ENCODE measurements at regions not wholly inside any gene's neighbourhood (a gene's known extent, or its start where the extent isn't known, plus 50 kb on each side); places are given as distances from the start of the nearest gene placed in this dataset.

DNA sequence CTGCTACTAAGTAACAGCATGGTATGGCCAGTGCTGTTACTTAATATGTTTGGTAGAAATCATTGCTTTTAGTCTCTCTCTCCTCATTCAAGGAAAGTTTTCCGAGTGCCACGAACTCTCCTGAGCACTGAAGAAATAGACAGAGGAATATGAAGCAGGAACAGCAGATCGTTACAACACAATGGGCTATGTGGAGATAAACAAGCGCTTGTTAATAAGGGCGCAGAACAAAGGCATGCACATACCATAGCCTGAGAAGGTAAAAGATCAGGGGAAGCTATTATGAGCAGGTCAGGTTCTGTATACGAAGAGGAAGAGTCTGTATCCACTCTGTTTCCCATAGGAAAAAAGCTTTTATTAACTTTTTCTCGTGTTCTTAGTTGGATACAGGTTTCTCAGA is 156.2 kb upstream of the CPNE8 start:
- no peak for DNase-seq (ENCODE audit: low spot score in 2 of 2)

DNA sequence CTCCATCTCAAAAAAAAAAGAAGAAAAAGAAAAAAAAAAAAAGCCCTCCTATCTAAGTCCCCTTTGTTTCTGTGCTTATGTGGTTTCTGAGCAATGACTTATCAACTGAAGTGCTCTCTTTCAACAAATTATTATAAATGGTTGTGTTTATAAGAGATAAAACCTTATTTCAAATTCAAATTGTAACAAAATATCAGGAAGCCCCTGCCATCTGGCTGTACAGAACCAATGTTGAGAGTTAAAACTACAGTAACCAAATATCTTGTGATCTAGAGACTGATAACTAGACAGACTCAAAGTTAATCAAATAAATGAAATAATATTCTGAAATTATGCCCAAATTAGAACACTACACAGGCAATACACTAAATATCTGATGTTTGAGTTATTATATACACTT is 143.0 kb upstream of the CPNE8 start:
- FAIRE-seq (no peak), DNase-seq (ENCODE audit: low spot score in 2 of 2) (no peak)

More for the DNA sequence above, 156.2 kb upstream of the CPNE8 start:
- no peak for FAIRE-seq

DNA sequence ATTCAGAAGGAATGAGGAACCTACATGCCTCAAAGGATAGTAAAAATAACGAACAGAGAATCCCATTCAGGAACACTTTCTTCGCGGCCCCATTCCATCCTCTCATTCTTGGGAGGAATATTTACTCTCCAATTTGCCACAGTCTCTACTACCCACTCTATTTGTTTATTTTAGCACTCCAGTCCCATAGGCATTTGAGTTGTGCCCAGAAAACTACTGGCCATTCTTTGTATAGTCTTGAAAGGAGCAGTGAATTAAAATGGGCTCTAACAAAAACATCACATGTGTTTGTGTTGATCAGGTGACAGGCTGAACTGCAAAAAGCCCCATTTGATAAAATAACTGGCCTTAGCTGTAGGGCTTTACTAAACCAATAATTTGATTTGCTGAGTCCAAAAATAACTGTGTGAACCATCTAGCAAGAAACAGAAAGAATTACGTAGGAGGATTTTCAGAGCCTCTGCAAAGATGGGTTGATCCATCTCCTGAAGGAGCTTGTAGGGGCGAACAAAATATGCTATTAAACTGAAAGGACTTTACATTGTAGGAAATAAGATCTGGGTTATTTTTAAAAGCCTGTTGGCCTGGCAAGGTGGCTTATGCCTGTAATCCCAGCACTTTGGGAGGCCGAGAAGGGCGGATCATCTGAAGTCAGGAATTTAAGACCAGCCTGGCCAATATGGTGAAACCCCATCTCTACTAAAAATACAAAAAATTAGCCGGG is 142.3 kb upstream of the CPNE8 start:
- DNase-seq (ENCODE audit: low spot score in 2 of 2) (no peak), FAIRE-seq (no peak)

DNA sequence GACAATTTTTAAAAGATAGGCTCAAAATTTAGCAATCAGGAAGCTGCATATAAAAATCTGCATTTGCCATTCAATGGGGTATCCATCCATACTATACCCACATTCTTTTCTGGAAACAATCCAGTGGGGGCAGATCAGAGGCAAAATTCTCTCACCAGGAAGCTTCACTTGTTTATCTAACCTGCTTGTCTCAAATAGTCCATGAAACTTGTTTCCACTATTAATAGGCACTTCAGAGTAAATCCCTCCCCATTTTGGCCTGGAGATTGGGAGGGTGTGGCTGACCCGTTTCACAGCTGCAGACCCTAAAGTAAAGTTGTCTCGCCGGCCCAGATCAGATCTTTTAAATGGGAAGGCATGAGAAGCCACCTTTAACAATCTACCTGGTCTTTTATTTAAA is 139.4 kb upstream of the CPNE8 start:
- no peak for DNase-seq (ENCODE audit: low spot score in 2 of 2)
- FAIRE-seq = no peak

DNA sequence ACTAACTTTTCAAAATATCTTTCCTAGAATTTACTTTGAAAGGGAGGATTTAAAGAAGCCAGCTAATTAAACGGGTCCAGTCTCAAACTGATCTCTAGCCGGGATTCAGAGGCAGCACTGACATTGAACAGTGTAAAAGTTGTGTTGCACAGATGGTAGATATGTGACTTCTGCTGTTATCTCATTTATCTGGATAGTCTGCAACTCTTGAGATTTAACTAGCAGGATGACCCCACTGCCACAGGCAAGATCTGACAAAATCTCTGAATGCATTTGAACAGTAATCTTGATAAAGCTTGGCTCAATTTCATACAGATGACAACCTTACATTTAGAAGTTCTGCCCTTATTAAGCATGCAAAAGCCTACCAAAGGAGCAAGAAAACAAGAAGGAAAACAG is 138.0 kb upstream of the CPNE8 start:
- DNase-seq (ENCODE audit: low spot score in 2 of 2) (no peak), FAIRE-seq (no peak)

DNA sequence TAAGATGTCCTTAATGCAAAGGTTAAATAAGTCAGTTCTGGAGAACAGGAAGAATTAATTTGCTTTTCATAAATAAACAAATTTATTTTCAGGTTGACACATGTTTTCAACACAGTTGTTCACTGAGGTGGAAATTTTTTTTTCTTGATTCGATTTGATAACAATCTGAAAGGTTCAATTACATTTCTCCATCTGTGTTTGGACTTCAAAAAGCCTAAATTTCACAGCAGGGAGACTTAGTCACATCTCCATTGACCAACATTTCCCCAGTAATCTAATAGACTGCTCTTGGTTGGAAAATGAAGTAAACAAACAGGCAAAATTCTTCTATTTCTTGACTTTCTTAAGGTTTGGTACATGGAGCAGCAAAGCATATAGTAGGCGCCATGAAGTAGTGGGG is 134.9 kb upstream of the CPNE8 start:
- no peak for FAIRE-seq
- DNase-seq (ENCODE audit: low spot score in 2 of 2) = no peak

DNA sequence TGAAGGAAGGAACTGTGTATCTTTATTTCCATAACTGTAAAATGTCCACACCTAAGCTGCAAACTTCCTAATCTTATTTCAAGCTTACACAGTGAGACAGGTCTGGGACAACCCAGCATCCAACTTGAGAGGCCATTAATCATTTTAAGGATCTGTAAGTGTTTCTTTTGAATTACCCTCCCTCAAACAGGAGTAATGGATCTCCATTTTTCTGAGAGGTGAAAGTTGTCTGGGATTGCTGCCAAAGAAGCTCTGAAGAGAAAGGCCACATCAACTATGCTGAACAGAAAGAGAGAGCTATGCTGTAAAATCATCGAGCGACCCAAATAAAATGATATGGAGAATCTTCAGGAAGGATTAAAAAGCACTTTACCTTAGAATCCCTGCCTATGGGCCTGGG is 131.7 kb upstream of the CPNE8 start:
- FAIRE-seq = no peak
- DNase-seq (ENCODE audit: low spot score in 2 of 2) = no peak

DNA sequence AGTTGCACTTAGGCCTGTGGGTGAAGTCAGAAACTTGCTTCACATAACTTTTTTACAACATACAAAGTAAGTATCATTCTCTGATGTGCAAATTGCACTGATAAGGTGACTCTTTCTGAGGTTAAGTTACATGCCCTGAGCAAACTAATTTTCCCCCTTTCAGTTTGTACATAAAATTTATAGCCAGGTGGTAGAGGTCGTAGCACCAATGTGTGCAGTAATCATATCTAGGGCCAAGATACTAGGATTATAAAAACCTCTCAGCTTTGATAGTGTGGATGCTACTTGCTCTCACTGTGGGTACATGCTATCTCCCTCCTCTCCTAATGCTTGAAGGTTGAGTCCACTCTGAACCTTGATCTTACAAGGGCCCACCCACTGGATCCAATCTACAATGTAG is 130.7 kb upstream of the CPNE8 start:
- DNase-seq (ENCODE audit: low spot score in 2 of 2) (no peak), FAIRE-seq (no peak)

DNA sequence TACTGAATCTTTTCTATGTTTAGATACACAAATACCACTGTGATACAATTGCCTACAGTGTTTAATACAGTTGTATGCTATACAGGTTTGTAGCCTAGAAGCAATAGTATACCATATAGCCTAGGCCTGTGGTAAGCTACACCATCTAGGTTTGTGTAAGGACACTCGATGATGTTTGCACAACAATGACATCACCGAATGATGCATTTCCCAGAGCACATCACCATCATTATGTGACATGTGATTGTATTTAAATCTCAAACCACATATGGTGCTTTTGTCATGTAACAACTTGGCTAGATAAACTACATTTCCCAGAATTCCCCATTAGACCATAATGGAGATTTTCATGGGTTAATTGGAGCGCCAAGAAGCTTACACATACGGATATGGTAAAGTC is 128.4 kb upstream of the CPNE8 start:
- DNase-seq (ENCODE audit: low spot score in 2 of 2) (no peak), FAIRE-seq (no peak)

DNA sequence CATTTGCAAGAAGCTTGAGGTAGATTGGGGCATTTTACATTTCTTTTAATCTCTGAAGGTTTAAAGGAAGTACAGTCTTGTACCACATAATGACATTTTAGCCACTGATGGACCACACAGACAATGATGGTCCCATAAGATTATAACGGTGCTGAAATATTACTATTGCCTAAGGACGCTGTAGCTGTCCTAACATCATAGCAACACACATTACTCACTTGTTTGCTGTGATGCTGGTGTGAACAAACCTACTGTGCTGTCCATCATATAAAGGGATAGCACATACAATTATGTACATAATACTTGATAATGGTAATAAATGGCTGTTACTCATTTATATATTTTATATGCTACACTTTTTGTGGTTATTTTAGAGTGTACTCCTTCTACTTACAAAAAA is 127.1 kb upstream of the CPNE8 start:
- DNase-seq (ENCODE audit: low spot score in 2 of 2) (no peak), FAIRE-seq (no peak)

DNA sequence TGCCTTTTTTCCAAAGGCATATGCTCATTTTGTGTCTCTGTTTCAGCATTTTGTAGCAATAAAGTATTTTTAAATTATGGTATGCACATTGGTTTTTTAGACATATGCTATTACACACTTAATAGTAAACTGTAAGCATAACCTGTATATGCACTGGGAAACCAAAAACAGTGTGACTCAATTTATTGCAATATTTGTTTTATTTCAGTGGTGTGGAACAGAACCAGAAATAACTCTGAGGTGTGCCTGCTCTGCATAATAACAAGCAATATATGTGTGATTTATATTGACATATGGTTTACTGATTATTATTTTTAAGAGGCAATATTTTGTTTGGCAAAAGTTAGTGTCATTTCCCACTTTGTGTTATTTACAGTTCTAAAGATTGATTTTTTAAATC is 126.6 kb upstream of the CPNE8 start:
- FAIRE-seq (no peak), DNase-seq (ENCODE audit: low spot score in 2 of 2) (no peak)

DNA sequence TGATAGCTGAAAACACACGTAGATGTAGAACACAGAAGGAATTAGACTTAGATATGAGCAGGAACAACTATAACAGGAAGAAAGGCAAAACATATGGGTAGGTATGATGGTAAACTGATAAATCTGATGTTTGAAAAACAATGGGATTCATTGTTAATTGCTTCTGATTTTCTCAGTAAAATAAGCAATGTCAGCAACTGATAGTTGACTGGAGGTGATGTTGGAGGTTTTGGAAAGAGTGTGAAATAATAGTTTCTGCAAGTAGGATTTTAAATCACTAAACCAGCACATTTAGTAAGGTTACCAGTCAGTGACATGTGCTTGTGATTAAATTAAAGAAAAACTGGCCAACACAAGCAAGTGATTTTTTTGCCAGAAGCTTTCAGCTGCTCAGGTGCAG is 123.0 kb upstream of the CPNE8 start:
- DNase-seq (ENCODE audit: low spot score in 2 of 2) (no peak), FAIRE-seq (no peak)

DNA sequence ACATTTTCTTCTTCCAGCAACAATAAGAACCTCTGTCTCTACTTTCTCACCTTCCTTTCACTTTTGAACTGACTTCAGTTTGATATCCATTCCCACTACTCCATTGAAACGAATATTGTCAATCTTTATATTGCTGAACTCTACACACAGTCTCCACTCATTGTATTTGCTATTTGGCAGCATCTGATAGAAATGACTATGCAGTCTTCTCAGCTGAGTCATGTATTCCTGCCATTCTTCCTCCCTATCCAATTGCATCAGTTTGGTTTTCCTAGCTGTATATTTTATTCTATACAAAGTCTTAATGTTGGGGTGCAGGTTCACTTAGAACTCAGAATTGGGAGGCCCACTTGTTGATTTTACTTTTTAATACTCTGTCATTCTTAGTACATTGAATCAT is 107.5 kb upstream of the CPNE8 start:
- no peak for DNase-seq (ENCODE audit: low spot score in 2 of 2)
- no peak for FAIRE-seq

DNA sequence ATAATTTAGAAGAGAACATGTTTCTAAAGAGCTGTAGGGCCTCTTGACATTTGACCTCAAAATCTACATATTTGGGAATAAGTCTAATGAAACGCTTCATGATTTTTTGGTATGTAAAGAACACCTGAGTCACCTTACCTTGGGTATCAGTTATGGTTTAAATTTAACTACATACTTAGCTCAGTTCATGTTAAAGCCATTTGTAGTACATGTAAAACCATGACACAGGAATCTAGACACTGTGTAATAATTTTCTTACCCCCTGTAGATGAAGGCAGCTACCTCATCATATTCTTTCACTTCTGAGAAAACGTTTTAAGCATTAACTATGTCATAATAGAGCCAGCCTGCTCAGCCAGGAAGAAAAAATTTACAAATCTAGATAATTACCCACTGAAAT is 105.8 kb upstream of the CPNE8 start:
- FAIRE-seq = no peak
- DNase-seq (ENCODE audit: low spot score in 2 of 2) = no peak

DNA sequence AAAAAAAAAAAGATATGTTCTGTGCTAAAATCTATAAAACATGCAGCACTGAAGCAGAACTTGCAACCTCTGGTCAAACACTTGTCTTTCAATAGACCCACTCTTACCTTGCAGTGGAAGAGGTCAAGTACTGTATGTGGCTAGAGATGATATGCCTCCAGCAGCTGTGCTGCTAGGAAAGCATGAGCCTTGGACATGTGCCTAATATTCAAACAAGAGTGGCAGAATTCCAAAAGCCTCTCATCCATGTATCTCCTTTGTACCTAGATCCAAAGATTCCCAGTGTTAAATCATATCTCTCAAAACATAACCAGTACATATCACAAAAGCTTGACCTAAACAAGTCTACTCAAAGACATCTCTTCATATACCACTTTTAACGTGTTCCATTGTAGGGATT is 105.0 kb upstream of the CPNE8 start:
- FAIRE-seq (no peak), DNase-seq (ENCODE audit: low spot score in 2 of 2) (no peak)

DNA sequence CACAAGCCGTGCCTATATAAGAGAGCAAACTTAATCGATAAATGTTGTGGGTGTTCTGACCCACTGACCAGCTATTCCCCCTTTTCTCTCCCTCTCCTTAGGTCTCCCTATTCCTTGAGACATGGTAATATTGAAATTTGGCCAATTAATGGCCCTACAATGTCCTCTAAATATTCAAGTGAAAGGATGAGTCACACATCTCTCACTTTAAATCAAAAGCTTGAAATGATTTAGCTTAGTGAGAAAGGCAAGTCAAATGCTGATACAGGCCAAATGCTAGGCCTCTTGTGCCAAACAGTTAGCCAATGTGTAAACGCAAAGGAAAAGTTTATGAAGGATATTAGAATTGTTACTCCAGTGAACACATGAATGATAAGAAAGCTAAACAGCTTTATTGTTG is 102.2 kb upstream of the CPNE8 start:
- FAIRE-seq (no peak), DNase-seq (ENCODE audit: low spot score in 2 of 2) (no peak)

DNA sequence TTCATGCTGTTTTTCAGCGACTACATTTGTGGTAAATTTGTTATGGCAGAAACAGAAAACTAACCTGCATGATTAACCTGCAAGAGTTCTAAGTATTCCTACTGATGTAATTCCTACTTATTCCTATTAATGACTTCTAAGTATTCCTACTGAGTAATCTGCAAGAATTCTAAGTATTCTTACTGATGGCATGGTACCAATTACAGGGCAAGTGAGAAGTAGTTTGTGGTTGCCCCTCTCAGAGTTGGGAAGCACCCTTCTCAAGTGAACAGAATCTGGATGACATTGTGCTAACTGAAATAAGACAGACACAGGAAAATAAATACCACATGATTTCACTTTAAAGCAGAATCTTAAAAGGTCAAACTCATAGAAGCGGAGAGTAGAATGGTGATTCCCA is 100.9 kb upstream of the CPNE8 start:
- FAIRE-seq = no peak
- DNase-seq (ENCODE audit: low spot score in 2 of 2) = no peak

DNA sequence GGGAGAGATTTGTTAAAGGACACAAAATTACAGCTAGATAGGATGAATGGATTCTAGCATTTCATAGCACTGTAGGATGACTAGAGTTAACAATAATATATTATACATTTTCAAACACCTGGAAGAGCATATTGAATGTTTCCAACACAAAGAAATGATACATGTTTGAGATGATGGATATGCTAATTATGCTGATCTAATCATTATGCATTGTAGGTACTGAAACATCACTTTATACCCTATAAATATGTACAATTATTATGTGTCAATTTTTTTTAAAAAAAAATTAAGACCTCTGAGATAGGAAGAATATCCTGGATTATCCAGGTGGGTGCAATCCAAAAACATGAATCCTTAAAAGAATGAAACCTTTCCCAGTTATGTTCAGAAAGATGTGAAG is 100.3 kb upstream of the CPNE8 start:
- DNase-seq (ENCODE audit: low spot score in 2 of 2) (no peak), FAIRE-seq (no peak)

DNA sequence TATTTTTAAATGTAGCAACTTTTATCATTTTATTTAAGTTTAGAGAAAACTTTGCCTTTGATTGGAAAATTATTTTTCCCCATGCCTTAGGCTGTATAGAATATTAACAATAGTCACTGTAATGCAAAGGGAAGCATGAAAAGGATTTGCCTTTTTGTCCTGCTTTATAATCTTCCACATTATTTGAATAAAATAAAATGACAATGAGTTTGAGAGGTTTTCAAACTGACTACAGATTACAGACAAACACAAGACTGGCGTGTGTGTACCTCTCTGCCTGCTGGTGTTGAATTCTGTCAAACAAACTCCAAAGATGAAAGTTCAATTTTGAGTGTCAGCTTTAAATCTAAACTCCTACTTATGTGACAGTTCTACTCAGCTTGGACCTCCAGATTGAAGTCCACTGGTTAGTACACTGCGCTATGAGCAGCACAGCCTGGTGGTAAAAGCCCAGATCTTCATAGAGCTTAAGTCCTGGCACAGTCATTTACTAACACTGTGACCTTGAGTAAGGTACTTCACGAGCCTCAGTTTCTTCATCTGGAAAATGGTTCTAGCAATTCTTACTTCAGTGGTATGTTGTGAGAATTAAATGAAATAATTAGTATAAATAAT is 98.3 kb upstream of the CPNE8 start:
- FAIRE-seq (no peak), DNase-seq (ENCODE audit: low spot score in 2 of 2) (no peak)

DNA sequence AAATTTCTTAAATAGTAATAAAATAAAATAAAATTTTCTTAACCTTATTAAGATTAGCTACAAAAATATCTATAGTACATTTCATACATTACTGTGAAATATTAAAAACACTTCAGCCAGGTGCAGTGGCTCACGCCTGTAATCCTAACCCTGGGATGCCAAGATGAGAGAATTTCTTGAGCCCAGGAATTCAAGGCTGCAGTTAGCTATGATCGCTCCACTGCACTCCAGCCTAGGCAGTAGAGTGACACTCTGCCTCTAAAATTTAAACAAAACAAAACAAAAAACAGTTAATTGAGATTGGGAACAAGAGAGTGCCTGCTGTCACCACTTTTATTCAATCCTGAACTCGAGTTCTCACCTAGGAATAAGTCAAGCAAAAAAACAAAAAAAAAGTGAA is 95.0 kb upstream of the CPNE8 start:
- DNase-seq (ENCODE audit: low spot score in 2 of 2) (no peak), FAIRE-seq (no peak)

DNA sequence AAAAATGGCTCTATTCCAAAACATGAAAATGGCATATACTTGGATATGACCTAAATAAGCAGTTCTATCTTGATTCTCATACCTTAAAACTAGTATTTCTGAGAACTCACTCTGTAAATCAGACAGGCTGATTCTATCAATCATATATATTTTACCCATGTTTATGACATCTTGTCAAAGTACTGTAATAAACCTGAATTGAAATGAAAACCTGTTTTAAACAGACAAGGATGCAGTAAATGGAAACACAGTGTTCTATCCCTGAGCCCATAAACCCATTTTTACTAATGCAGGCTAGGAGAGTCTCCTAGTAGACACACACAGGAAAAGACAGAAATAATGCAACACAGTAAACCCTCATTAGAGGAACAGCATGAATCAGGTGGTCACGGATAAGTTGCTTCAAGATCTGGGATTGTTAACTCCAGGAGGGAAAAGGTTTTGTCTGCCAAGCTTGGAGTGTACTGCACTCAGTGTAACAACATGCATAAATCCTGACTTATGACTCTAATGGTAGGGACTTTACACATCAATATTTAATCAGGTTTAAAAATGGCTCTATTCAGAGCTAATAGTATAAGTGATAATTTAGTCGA is 93.6 kb upstream of the CPNE8 start:
- DNase-seq (ENCODE audit: low spot score in 2 of 2) (no peak), FAIRE-seq (no peak)

DNA sequence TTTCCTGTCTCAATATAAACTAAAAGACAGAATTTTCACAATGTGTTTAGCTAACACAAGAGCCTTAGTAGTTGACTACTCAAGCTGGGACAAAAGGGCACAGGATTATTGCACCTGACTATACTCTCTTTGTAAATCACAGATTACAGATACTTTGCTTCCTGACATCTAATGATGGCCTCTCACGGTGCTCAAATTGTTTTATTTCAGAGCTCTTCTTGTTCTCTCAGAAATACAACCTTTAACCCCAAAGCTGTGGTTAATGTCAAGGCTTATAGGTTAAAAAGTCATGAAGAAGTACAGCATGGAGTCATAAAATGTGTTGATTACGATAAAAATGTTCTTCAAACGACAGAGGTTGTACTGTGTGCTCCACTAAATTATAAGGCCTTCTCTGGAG is 89.9 kb upstream of the CPNE8 start:
- FAIRE-seq = no peak
- DNase-seq (ENCODE audit: low spot score in 2 of 2) = no peak
